ENCODE measurements at regions not wholly inside any gene's neighbourhood (a gene's known extent, or its start where the extent isn't known, plus 50 kb on each side); places are given as distances from the start of the nearest gene placed in this dataset.

DNA sequence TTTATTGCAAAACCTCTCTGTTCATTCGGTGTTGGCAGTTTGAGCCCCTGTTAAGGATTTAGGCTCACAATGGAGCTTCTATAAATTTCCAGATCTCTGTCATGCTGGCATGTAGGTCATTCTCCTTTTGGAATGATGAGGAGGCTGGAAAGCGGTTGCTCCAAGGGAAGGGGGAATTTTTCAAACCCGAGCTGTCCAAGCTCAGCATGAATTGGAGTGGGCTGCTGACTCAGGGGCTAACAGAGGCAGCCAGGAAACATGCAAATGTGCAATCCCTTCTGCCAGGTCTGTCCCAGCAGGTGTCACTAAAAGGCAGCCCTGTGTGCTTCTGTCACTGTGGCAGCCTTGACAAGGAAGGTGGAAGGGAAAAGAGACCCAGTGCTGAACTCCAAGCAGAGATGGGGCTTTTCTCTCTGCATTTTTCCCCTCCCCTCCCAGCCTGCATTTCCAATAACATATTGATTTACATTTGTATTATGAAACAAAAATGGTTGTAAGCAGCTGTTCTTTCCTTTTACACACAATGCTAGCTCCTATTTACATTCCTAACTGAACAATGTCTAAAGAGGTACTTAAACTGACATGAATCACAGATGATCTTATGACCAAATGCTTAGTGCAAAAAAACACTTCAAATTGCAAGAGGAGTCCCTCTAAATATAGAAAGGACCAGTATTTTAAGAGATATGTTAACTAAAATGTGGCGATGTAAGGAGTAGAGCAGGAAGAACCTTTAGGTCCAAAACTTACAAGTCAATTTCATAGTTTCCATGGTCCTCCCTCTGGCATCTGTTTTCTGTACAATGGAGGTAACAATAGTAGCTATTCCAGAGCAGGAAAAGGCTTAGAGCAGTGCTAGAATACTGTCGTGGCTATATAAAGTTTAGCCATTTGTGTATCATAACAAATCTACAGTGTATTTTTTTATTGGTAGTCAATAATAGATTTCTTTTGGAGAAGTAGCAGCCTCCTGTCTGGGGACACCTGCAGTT lies 84.5 kb upstream of the ATP10A start:
- DNase-seq, result peak; percentile 61

DNA sequence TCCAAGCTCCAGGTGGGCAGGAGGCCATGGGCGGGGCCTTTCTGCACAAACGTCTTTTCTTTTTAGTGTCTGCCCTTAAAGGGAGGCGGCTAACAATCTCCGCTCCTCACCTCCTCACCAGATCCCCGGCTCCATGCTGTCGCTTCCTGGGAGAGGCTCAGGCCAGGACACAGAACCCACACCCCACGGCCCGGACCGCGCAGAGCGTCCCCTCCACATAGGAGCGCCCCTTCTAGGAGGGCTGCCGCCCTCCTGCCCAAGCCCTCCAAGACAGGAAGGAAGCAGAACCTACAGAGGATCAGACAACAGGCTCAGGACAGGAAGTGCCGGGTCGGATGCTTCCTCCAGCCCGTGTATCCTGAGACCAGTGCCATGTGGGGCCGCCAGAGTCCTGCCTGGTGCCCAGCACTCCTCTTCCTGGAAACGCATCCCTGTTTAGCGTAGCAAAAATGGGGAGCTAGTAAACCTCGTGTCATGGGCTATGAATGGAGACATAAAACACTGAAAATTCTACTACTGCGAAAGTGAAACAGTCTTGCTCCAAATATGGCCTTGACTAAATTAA lies 83.2 kb upstream of the ATP10A start:
- DNase-seq, result no peak

DNA sequence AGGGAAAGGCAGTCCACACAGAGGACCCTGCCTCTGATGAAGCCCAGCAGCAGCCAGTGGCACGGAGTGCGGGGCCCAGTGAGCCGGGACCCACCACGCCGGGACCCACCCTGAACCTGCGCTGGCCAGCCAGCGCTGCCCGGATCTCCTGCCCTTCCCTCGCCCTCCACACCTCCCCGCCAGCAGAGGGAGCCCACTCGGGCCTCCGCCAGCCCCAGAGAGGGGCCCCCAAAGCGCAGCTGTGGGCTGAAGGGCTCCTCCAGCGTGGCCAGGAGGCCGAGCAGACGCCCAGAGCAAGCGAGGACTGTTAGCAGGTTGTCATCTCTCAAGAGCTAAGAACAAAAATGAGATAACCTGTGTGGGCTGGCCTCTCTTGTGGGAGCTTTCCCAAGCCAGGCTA lies 81.3 kb upstream of the ATP10A start:
- DNase-seq, result no peak

DNA sequence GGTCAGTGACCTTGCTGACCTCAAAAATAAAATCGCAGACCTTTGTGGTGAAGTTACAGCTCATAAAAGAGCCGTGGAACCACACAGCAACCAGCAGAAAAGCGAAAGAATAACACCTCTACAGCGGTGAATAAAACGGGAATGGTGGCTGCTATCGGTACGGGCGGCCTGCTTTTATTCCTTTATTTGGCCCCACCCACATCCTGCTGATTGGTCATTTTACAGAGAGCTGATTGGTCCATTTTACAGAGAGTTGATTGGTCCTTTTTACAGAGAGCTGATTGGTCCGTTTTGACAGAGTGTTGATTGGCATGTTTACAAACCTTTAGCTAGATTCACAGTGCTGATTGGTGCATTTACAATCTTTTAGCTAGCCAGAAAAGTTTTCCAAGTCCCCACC lies 80.7 kb upstream of the ATP10A start:
- no peak for DNase-seq

DNA sequence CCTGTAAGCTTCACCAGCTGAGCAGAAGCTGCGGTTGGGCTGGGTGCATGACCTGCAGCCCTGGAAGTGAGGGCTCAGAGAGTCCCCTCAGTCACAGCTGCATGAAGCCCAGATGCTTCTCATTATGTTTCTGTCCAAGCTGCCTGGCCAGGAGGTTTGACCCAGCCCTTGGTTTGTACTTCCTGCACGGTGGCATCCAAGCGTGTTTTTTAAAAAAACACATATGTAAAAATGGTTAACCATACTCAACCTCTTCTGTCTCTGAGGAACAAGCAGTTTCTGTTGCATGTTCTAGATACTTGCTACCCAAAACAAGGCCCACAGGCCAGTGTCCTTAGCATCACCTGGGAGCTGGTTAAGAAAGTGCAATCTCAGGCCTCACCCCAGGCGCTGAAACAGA lies 76.0 kb upstream of the ATP10A start:
- peak; percentile 84 for DNase-seq

DNA sequence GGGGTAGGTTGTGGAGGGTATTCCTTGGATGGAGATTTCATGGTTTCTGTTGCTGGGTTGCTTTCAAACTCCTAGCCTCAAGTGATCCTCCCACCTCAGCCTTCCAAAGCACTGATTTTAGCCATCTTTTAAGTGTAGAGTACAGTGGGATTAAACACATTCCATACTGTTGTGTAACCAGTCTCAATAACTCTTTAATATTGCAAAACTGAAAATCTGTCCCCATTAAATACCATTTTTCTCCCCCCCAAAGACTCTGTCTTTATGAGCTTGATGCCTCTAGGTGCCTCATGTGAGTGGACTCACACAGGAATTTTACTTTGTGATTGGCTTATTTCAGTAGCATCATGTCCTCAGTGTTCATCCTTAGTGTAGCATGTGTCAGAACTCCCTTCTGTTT lies 74.7 kb upstream of the ATP10A start:
- no peak for DNase-seq

DNA sequence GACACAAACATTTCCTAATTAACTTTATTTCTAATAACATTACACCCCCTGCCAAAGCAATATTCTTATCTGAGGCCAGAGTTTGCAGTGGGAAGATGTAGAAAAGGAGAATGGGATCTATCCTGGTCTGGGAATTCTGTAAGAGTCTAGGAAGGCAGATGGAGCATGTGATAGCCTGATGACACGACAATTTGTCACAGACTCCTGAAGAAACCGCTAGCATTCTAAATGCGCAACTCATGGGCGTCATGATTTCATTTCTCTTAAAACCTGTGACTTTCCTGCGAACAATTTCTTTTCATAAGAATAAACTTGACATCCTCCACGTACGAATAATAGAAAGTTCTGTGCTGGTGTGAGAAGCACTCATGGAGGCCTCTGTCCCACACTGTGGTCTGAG lies 72.9 kb upstream of the ATP10A start:
- no peak for DNase-seq

DNA sequence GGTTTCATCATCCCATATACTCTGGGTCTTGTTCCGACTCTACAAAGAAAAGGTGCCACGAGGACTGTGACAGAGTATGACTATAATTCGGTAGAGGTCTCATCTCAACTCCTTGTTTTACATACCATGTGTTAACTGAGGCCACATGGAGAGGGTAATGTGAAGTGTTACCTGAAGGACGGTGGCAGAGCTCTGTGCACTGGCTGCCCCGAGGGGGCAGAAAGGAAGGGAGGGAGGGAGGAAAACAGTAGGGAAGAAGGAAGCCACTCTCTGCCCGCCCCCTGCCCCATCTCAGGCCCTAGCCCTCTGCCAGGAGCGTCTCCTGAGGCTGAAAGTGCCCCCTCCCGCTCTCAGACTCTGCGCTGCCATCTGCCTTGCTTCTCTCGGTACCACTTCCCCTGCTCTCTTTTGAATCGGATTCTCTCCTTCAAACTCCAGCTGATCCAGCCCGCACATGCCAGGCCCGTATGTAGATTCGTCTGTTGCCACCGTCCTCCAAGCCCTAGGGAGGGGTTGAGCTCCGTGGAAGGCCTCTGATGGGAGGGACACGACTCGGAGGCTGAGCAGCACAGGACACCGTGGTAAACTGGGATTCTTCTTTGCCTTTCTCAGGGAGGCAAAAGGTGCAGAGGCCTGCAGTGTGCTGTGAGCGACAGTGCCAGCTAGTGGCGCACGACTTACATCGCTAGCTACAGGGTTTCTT lies 70.5 kb upstream of the ATP10A start:
- peak; percentile 85 for DNase-seq

DNA sequence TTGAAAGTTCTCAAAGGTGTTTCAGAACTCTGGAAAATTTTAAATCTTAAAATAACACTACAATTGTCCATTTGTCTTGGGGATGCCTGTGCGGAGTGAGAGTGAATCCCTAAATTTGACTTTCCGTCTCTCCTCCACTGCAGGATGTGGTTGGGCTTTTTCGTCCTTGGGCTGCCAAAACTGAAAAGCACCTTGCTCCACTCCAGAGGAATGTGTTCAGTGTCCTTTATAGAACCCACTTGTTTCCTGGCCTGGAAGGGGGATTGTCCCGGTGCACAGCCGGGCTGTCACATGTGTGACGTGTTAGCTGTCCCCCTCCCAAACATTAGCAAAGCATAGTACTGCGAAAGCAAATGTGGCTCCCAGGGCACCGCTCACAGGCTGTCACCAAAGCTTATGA lies 69.6 kb upstream of the ATP10A start:
- no peak for DNase-seq

DNA sequence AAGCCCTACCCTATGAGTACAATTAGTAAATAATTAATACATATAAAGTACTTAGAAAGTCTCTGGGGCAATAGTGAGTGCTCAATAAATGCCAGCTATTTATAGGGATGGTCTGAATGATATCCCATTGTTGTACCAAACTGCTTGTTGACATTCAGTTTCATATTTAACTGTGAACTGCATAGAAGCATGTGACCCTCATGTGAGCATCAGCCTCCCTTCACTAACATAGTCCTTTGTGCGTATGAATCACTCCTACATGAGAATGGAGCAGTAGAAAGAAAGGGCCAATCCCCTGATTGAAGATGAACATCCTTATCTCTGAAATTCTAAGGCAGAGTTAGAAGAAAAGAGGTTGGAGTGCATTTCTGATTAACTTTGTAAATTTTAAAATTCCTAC lies 68.7 kb upstream of the ATP10A start:
- no peak for DNase-seq

DNA sequence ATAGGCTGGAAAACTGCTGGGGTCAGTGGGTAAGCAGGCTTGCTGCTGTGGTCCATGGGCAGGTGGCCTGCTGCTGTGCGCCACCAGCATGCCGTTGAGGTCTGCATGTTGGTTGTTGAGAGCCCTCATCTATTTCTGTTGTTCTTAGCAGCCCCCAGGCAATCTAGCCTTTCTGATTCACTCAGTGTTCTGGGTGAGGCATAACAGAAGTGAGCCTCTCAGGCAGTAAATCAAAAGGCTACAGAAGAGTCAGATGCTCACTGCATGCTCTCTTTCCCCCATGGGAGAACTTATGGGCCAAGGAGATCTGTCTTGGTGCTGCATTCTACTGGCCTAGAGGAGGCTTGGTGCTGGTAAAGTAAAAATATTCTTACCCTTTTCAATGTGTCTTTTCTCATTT lies 67.8 kb upstream of the ATP10A start:
- no peak for DNase-seq
